ENCODE measurements at regions not wholly inside any gene's neighbourhood (a gene's known extent, or its start where the extent isn't known, plus 50 kb on each side); places are given as distances from the start of the nearest gene placed in this dataset.

DNA sequence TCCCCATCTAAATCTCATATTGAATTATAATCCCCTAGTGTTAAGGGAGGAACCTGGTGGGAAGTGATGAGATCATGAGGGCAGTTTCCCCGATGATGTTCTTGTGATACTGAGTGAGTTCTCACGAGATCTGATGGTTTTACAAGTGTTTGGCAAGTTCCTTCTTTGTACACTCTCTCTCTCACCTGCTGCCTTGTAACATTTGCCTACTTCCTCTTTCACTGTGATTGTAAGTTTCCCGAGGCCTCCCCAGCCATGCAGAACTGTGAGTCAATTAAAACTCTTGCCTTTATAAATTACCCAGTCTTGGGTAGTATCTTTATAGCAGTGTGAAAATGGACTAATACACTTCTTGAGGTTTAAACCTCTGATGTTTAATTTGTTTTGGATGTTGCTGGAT is 177.5 kb downstream of the CD8B2 start:
- TF ChIP-seq POLR2A (IDR thresholded peaks at IDR 0.05) (no peak), CTCF (IDR thresholded peaks at IDR 0.05) (no peak), POLR2AphosphoS5 (IDR thresholded peaks at IDR 0.05; ENCODE audit: insufficient read depth in 1 of 2, low read depth in 1 of 2) (no peak)
